C4-2B (cell line): ENCODE measurements at regions not wholly inside any gene's neighbourhood (a gene's known extent, or its start where the extent isn't known, plus 50 kb on each side); places are given as distances from the start of the nearest gene placed in this dataset.

Source experiments
- ZFX ChIP-seq: fragments of 450-650 bp; IDR thresholded peaks from 2 replicates; pipeline ENCODE4 v1.6.1; 2017
- TF ChIP-seq, protein P1 (sequence below): fragments of 450-650 bp; conservative IDR thresholded peaks from 2 replicates; pipeline ENCODE4 v1.5.1; 2017; ENCODE audit warnings: mild to moderate bottlenecking

DNA sequence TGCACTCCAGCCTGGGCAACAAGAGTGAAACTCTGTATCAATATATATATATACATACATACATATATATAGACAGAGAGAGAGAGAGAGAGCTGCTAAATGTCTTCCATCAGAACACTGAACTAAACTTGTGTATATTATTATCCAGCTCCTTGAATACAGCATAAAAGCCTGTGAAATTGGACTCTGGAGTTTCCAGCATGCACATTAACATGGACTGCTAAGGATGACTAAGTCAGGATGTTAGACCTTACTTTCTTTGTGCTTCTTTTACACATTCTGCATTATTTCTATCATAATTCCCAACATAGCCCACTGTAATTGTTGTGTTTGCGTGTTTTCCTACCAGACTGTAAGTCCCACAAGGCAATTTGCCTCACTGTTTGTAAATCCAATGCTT is 259.1 kb downstream of the TGFB2 start:
- TF ChIP-seq, protein P1, sequence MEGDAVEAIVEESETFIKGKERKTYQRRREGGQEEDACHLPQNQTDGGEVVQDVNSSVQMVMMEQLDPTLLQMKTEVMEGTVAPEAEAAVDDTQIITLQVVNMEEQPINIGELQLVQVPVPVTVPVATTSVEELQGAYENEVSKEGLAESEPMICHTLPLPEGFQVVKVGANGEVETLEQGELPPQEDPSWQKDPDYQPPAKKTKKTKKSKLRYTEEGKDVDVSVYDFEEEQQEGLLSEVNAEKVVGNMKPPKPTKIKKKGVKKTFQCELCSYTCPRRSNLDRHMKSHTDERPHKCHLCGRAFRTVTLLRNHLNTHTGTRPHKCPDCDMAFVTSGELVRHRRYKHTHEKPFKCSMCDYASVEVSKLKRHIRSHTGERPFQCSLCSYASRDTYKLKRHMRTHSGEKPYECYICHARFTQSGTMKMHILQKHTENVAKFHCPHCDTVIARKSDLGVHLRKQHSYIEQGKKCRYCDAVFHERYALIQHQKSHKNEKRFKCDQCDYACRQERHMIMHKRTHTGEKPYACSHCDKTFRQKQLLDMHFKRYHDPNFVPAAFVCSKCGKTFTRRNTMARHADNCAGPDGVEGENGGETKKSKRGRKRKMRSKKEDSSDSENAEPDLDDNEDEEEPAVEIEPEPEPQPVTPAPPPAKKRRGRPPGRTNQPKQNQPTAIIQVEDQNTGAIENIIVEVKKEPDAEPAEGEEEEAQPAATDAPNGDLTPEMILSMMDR, result no peak
- no peak for TF ChIP-seq ZFX
